ENCODE measurements at regions not wholly inside any gene's neighbourhood (a gene's known extent, or its start where the extent isn't known, plus 50 kb on each side); places are given as distances from the start of the nearest gene placed in this dataset.

DNA sequence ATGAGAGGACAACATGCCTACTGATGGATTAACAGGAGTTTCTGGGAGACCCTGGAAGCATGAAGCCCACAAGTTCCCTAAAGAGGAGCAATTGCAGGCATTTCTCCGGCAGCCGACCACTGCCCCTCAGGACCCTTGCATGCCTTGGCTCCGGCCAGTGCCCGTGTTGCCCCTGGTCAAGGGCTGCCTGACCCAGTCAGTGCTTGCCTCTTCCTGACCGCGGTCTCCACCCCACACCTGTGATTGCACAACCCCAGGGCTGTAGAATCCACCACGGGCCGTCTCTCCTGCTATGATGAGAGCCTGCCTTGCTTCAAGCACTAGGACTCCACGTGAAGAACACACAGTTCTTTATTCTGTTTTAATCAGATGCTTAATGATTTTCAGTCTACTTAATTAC lies 127.5 kb downstream of the GLI2 start:
- Histone ChIP-seq H3K36me3 (no peaks in the 10 kb centered on the region), H3K27me3 (ENCODE audit: insufficient read depth, low read depth, severe bottlenecking) (no peaks in the 10 kb centered on the region), H3K4me3 (ENCODE audit: low read depth, low read length) (no peak overlapping the region), H3K9me3 (ENCODE audit: severe bottlenecking) (no peaks in the 10 kb centered on the region), H3K27ac (no peak overlapping the region)
- DNase-seq, result no peak
- TF ChIP-seq, protein P1, sequence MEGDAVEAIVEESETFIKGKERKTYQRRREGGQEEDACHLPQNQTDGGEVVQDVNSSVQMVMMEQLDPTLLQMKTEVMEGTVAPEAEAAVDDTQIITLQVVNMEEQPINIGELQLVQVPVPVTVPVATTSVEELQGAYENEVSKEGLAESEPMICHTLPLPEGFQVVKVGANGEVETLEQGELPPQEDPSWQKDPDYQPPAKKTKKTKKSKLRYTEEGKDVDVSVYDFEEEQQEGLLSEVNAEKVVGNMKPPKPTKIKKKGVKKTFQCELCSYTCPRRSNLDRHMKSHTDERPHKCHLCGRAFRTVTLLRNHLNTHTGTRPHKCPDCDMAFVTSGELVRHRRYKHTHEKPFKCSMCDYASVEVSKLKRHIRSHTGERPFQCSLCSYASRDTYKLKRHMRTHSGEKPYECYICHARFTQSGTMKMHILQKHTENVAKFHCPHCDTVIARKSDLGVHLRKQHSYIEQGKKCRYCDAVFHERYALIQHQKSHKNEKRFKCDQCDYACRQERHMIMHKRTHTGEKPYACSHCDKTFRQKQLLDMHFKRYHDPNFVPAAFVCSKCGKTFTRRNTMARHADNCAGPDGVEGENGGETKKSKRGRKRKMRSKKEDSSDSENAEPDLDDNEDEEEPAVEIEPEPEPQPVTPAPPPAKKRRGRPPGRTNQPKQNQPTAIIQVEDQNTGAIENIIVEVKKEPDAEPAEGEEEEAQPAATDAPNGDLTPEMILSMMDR (IDR thresholded peaks at IDR 0.05; ENCODE audit: low read depth, low read length), result no peak

DNA sequence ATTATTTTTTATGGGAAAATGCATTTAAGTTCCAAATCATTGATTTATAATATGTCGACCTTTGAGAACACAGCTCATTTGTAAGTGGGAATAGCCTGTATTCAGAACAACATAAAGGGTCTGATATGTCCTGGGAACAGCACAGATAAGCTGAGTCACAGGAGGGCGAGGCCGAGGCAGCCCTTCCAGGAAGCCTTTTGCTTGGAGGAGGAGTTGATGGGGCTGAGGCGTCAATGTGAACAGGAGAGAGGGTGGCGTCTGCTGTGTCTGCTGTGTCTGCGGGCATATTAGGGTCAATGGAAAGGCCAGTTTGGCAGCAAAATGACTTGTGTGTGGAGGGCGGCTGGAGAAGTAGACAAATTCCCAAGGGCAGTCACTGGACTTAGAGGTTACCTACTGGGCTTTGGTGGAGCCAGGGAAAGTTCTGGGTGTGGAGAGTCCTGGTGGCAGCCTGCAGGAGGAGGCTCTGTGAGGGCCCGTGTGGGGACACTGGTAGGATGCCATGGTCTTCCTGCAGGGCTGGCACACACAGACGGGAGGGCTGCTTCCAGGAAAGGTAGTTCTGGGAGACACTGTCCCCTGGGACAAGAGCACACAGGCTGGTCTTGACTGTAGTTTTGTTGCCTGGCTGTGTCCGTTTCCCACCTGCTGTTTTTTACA lies 128.1 kb downstream of the GLI2 start:
- DNase-seq, result no peak
- TF ChIP-seq, protein P1 (IDR thresholded peaks at IDR 0.05; ENCODE audit: low read depth, low read length), result no peak
- Histone ChIP-seq H3K4me3 (ENCODE audit: low read depth, low read length) (no peak overlapping the region), H3K27me3 (ENCODE audit: insufficient read depth, low read depth, severe bottlenecking) (no peaks in the 10 kb centered on the region), H3K9me3 (ENCODE audit: severe bottlenecking) (no peaks in the 10 kb centered on the region), H3K36me3 (no peaks in the 10 kb centered on the region), H3K27ac (no peak overlapping the region)

DNA sequence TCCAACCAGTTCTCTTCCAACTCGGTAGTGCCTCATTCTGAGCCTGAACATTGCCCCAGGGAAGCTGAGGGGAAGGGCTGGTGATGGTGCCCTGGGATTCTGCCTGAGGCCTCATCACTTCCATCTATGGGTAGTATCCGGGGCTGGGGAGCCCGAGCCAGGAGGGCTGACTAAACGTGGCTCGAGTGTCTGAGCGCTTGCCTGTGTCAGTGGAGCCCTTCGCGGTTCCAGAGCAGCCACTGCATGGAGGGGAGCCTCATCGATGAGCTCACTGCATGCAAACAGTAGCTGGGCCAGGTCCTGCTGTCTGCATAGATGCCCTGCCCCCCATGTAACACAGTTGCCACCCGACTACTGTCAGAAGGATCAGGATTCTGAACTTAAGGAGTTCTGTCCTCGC lies 129.3 kb downstream of the GLI2 start:
- H3K27me3 ChIP-seq (ENCODE audit: insufficient read depth, low read depth, severe bottlenecking), result no peaks in the 10 kb centered on the region
- no peaks in the 10 kb centered on the region for H3K36me3 ChIP-seq
- H3K9me3 ChIP-seq (ENCODE audit: severe bottlenecking), result no peaks in the 10 kb centered on the region
- no peak overlapping the region for H3K27ac ChIP-seq
- no peak for DNase-seq
- H3K4me3 ChIP-seq (ENCODE audit: low read depth, low read length), result no peak overlapping the region
- TF ChIP-seq, protein P1 (IDR thresholded peaks at IDR 0.05; ENCODE audit: low read depth, low read length), result no peak

DNA sequence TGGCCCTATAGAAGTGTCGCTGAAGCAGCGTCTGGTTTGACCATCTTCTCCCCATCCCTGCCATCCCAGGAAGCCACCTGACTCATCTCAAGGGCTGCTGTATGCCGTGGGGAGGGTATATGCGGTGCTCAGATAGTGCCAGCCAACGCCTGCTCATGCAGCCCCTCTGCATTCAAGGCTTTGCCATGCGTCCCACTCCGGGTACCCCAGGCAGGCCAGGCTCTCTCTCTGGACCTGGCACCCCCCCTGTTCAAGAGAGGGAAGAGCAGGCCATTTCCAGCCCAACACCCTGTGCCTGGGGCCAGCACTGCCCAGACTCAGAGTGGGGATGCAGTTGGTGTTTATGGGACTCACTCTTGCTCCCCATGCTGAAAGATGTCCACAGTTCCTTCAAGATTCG lies 130.0 kb downstream of the GLI2 start:
- Histone ChIP-seq H3K9me3 (ENCODE audit: severe bottlenecking) (no peaks in the 10 kb centered on the region), H3K27me3 (ENCODE audit: insufficient read depth, low read depth, severe bottlenecking) (no peaks in the 10 kb centered on the region), H3K27ac (no peak overlapping the region), H3K4me3 (ENCODE audit: low read depth, low read length) (no peak overlapping the region), H3K36me3 (no peaks in the 10 kb centered on the region)
- TF ChIP-seq, protein P1 (IDR thresholded peaks at IDR 0.05; ENCODE audit: low read depth, low read length), result no peak
- DNase-seq, result no peak

DNA sequence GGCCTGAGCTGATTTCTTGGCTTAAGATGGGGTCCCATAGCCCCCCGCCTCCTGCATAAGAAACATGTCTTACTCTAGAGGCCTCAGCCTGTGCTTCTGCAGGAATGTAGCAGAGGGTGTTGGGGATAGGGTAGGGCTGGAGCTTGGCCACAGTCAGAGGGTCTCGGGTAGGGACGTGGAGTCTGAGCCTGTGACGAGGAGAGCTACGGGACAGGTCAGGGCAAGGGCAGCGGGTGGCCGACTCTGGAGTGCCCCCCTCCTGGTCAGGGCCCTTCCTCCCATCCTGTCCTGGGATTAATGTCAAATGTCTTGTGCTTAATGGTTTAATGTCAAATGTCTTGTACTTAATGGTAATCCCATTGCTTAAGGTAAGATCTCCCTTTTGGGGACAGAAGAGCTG lies 130.4 kb downstream of the GLI2 start:
- Histone ChIP-seq H3K9me3 (ENCODE audit: severe bottlenecking) (no peaks in the 10 kb centered on the region), H3K27me3 (ENCODE audit: insufficient read depth, low read depth, severe bottlenecking) (no peaks in the 10 kb centered on the region), H3K36me3 (no peaks in the 10 kb centered on the region), H3K27ac (no peak overlapping the region), H3K4me3 (ENCODE audit: low read depth, low read length) (no peak overlapping the region)
- TF ChIP-seq, protein P1 (IDR thresholded peaks at IDR 0.05; ENCODE audit: low read depth, low read length), result no peak
- no peak for DNase-seq
